ENCODE measurements at regions not wholly inside any gene's neighbourhood (a gene's known extent, or its start where the extent isn't known, plus 50 kb on each side); places are given as distances from the start of the nearest gene placed in this dataset.

GRCh38 chr17:70863436-70864248, 694.3 kb downstream of the KCNJ2 start:
- no peaks in the 10 kb centered on the region for H3K27me3 ChIP-seq (ENCODE audit: control insufficient read depth, insufficient read depth, low read length)
- H3K9me3 ChIP-seq (ENCODE audit: control insufficient read depth, insufficient read depth, low read depth, low read length), result no peaks in the 10 kb centered on the region; the same call in 1 of the 2 replicates
- H3K27ac ChIP-seq (ENCODE audit: low read length), result no peak overlapping the region
- no peak overlapping the region for H3K4me3 ChIP-seq (ENCODE audit: low read depth in 2 of 2, low read length in 2 of 2)
- POLR2A ChIA-PET, result no interaction called here
- DNase-seq (ENCODE audit: low read depth, low spot score) (no peak), ATAC-seq (no peak)
- TF ChIP-seq, protein P1, sequence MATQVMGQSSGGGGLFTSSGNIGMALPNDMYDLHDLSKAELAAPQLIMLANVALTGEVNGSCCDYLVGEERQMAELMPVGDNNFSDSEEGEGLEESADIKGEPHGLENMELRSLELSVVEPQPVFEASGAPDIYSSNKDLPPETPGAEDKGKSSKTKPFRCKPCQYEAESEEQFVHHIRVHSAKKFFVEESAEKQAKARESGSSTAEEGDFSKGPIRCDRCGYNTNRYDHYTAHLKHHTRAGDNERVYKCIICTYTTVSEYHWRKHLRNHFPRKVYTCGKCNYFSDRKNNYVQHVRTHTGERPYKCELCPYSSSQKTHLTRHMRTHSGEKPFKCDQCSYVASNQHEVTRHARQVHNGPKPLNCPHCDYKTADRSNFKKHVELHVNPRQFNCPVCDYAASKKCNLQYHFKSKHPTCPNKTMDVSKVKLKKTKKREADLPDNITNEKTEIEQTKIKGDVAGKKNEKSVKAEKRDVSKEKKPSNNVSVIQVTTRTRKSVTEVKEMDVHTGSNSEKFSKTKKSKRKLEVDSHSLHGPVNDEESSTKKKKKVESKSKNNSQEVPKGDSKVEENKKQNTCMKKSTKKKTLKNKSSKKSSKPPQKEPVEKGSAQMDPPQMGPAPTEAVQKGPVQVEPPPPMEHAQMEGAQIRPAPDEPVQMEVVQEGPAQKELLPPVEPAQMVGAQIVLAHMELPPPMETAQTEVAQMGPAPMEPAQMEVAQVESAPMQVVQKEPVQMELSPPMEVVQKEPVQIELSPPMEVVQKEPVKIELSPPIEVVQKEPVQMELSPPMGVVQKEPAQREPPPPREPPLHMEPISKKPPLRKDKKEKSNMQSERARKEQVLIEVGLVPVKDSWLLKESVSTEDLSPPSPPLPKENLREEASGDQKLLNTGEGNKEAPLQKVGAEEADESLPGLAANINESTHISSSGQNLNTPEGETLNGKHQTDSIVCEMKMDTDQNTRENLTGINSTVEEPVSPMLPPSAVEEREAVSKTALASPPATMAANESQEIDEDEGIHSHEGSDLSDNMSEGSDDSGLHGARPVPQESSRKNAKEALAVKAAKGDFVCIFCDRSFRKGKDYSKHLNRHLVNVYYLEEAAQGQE (IDR thresholded peaks at IDR 0.05; ENCODE audit: insufficient read depth in 1 of 2, low read depth in 2 of 2, low read length in 1 of 2), result no peak
- TF ChIP-seq CTCF (IDR thresholded peaks at IDR 0.05) (no peak), SIN3A (IDR thresholded peaks at IDR 0.05; ENCODE audit: borderline replicate concordance, insufficient read depth, low read depth, low read length) (no peak), TCF7L2 (IDR thresholded peaks at IDR 0.05; ENCODE audit: low read depth, low read length) (no peak), POLR2AphosphoS5 (IDR thresholded peaks at IDR 0.05; ENCODE audit: low read depth, low read length) (no peak)
- BruUV-seq (replicated peaks), result no TSS peak
- H3K36me3 ChIP-seq (ENCODE audit: control insufficient read depth, insufficient read depth, low read length), result no peaks in the 10 kb centered on the region
- intact Hi-C loops (cut with micrococcal nuclease; ENCODE audit: unreplicated experiment) (no loop called here), in situ Hi-C loops (cut with HindIII; ENCODE audit: low pct_unique_long_range_greater_than_20kb, low sequenced_read_pairs) (no loop called here)
- CTCF ChIA-PET, result no interaction called here
- no peaks in the 10 kb centered on the region for H3K4me1 ChIP-seq (ENCODE audit: control insufficient read depth, insufficient read depth, low read length)

DNA sequence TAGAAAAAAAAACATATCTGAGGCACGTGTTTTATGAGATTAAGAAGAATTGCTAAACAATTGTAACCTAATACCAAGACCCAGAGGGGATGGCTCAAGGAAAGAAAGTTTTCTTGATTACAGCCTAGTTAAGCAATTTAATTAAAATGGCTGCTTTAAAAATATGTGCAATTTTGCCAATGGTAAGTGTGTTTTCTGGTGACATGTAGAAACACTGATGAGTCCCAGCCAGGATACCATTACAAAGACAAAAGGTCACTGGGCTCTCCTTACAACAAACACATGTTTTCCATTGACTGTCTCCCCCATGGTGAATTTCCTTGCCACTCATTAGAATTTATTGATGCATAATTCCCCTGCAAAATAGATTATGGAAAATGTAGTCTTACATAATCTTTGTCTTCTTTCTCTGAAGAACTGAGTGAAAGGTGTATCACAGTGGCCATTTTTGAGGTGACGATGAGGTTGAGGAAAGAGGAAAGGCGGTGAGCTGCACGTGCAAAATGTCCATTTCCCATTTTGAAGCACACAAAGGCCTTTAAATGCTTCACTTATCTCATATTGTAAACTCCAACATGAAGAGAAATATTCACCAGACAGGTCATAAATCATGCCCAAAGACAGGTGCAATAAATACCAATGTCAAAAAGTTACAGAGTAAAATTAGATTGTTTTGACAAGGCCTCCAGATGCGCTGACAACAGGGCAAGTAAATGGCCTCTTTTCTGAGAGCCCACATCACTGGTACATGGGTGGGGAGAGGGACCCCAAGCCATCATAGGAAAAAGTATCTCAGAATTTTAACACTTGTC, 696.9 kb downstream of the KCNJ2 start:
- intact Hi-C loops (cut with micrococcal nuclease; ENCODE audit: unreplicated experiment), result no loop called here
- ATAC-seq (no peak), DNase-seq (ENCODE audit: low read depth, low spot score) (no peak)
- no peaks in the 10 kb centered on the region for H3K4me1 ChIP-seq (ENCODE audit: control insufficient read depth, insufficient read depth, low read length)
- ChIA-PET POLR2A (no interaction called here), CTCF (no interaction called here)
- no TSS peak for BruUV-seq (replicated peaks)
- in situ Hi-C loops (cut with HindIII; ENCODE audit: low pct_unique_long_range_greater_than_20kb, low sequenced_read_pairs), result no loop called here
- no peak overlapping the region for H3K27ac ChIP-seq (ENCODE audit: low read length)
- no peaks in the 10 kb centered on the region for H3K27me3 ChIP-seq (ENCODE audit: control insufficient read depth, insufficient read depth, low read length)
- TF ChIP-seq SIN3A (IDR thresholded peaks at IDR 0.05; ENCODE audit: borderline replicate concordance, insufficient read depth, low read depth, low read length) (no peak), TCF7L2 (IDR thresholded peaks at IDR 0.05; ENCODE audit: low read depth, low read length) (no peak), POLR2AphosphoS5 (IDR thresholded peaks at IDR 0.05; ENCODE audit: low read depth, low read length) (no peak), CTCF (IDR thresholded peaks at IDR 0.05) (no peak)
- TF ChIP-seq, protein P1 (IDR thresholded peaks at IDR 0.05; ENCODE audit: insufficient read depth in 1 of 2, low read depth in 2 of 2, low read length in 1 of 2), result no peak
- no peak overlapping the region for H3K4me3 ChIP-seq (ENCODE audit: low read depth in 2 of 2, low read length in 2 of 2)
- H3K36me3 ChIP-seq (ENCODE audit: control insufficient read depth, insufficient read depth, low read length), result no peaks in the 10 kb centered on the region
- no peaks in the 10 kb centered on the region; the same call in 1 of the 2 replicates for H3K9me3 ChIP-seq (ENCODE audit: control insufficient read depth, insufficient read depth, low read depth, low read length)

Data from Panc1 (cell line).